Adrenal gland (tissue), 5 donors: ENCODE measurements at regions not wholly inside any gene's neighbourhood (a gene's known extent, or its start where the extent isn't known, plus 50 kb on each side); places are given as distances from the start of the nearest gene placed in this dataset.

ENCODE experiments used
- POLR2A ChIP-seq, 2 donors: fragments of 450-650 bp; IDR thresholded peaks; one replicate each; pipeline ENCODE4 v1.6.1; 2017; ENCODE audit warnings: antibody characterized with exemption in 2 of 2, mild to moderate bottlenecking in 2 of 2, moderate library complexity in 1 of 2
- TF ChIP-seq, protein P1 (sequence below), 6 experiments: fragments of 450-650 bp in 4 of 6; fragments of 200-600 bp in 2 of 6; sonication (generic) in 1 of 6; IDR thresholded peaks; 1 replicate in 5 of 6; 2 replicates in 1 of 6; pipeline versions ENCODE4 v1.5.1 to v1.8.0; 2016 to 2021; ENCODE audit warnings: antibody characterized with exemption in 6 of 6, mild to moderate bottlenecking in 2 of 6, moderate library complexity in 1 of 6
- donor health status: DM: no; HTN: no; CAD: no.

DNA sequence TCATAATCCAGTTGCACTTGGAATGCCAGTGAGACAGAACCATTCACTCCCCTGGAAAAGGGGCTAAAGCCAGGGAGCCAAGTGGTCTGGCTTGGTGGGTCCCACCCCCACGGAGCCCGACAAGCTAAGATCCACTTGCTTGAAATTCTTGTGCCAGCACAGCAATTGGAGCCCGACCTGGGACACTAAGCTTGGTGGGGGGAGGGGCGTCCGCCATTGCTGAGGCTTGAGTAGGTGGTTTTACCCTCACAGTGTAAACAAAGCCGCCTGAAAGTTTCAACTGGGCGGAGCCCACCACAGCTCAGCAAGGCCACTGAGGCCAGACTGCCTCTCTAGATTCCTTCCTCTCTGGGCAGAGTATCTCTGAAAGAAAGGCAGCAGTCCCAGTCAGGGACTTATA is 200.7 kb upstream of the NPSR1 start:
- TF ChIP-seq, protein P1, sequence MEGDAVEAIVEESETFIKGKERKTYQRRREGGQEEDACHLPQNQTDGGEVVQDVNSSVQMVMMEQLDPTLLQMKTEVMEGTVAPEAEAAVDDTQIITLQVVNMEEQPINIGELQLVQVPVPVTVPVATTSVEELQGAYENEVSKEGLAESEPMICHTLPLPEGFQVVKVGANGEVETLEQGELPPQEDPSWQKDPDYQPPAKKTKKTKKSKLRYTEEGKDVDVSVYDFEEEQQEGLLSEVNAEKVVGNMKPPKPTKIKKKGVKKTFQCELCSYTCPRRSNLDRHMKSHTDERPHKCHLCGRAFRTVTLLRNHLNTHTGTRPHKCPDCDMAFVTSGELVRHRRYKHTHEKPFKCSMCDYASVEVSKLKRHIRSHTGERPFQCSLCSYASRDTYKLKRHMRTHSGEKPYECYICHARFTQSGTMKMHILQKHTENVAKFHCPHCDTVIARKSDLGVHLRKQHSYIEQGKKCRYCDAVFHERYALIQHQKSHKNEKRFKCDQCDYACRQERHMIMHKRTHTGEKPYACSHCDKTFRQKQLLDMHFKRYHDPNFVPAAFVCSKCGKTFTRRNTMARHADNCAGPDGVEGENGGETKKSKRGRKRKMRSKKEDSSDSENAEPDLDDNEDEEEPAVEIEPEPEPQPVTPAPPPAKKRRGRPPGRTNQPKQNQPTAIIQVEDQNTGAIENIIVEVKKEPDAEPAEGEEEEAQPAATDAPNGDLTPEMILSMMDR (IDR thresholded peaks at IDR 0.05): no peak
- no peak for TF ChIP-seq POLR2A (IDR thresholded peaks at IDR 0.05)
